ENCODE measurements at regions not wholly inside any gene's neighbourhood (a gene's known extent, or its start where the extent isn't known, plus 50 kb on each side); places are given as distances from the start of the nearest gene placed in this dataset.

DNA sequence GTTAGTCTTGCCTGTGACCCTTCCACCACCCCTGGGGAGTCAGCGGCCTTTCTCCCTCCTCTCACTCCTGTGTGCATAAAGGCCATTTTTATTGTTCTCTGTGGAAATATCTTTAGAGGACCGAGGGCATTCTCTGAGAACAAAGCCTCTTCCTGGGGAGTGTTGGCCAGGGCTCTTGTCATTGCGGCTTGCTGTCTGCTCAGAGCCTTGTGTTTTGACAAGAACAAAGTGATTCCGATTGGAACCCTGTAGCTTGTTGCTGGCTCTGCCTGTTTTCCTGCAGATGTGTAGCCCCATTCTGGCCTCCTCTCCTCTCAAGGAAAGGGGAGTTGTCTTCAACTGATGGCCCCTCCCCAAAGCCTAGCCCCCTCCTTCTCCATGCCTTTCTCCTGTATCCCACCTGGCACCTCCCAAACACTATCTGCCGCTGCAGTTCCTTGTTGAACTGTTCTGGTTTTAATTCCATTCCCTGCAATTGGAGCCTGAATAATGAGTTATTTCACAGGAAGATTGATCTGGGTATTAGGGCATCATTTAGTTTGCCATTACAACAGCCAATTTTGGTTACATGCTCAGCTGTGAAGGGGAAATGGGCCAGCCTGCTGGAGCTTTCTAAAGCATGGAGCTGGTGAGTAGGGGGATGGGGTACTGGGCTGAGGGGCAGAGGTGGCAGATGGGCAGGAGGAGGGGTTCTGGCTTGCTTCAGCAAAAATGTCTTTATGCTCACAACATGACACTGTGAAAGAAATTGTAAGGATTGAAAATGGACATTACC is 252.5 kb downstream of the LRFN2 start:
- Histone ChIP-seq H3K4me3 (ENCODE audit: low read depth, low read length) (no peak overlapping the region), H3K9me3 (ENCODE audit: control insufficient read depth, low read length) (no peaks in the 10 kb centered on the region), H2AFZ (no peak overlapping the region), H3K36me3 (ENCODE audit: control insufficient read depth, insufficient read depth, low read length) (no peaks in the 10 kb centered on the region), H3K4me2 (ENCODE audit: low read length) (no peak overlapping the region), H3K27me3 (ENCODE audit: control insufficient read depth, insufficient read depth, low read length) (peaks cover 3% of the 10 kb centered on the region), H3K9ac (no peak overlapping the region), H3K79me2 (no peaks in the 10 kb centered on the region), H3K4me1 (no peaks in the 10 kb centered on the region), H3K27ac (no peak overlapping the region)
- TF ChIP-seq, protein P1, sequence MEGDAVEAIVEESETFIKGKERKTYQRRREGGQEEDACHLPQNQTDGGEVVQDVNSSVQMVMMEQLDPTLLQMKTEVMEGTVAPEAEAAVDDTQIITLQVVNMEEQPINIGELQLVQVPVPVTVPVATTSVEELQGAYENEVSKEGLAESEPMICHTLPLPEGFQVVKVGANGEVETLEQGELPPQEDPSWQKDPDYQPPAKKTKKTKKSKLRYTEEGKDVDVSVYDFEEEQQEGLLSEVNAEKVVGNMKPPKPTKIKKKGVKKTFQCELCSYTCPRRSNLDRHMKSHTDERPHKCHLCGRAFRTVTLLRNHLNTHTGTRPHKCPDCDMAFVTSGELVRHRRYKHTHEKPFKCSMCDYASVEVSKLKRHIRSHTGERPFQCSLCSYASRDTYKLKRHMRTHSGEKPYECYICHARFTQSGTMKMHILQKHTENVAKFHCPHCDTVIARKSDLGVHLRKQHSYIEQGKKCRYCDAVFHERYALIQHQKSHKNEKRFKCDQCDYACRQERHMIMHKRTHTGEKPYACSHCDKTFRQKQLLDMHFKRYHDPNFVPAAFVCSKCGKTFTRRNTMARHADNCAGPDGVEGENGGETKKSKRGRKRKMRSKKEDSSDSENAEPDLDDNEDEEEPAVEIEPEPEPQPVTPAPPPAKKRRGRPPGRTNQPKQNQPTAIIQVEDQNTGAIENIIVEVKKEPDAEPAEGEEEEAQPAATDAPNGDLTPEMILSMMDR (IDR thresholded peaks at IDR 0.05), result no peak

DNA sequence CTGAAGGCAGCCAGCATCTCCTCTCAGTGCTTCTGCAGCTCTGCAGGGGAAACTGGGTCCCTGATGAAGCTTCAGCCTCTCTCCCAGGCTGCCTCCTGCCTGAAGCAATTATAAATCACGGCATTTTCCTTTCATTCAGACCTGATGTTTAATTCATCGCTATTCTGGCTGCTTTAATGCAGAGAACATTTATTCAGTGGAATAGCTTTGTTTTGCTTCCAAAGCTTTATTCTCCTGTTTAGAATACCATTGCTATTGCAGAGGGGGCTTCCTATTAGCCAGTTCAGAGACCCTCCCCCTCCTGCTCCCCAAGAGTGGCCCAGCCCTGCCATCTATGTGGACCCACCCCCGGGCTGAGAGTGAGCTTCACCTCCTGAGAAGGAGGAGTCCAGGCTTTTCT is 255.6 kb downstream of the LRFN2 start:
- Histone ChIP-seq H3K4me1 (no peaks in the 10 kb centered on the region), H3K4me3 (ENCODE audit: low read depth, low read length) (no peak overlapping the region), H3K27me3 (ENCODE audit: control insufficient read depth, insufficient read depth, low read length) (no peaks in the 10 kb centered on the region), H2AFZ (no peak overlapping the region), H3K79me2 (no peaks in the 10 kb centered on the region), H3K4me2 (ENCODE audit: low read length) (no peak overlapping the region), H3K9ac (no peak overlapping the region), H3K36me3 (ENCODE audit: control insufficient read depth, insufficient read depth, low read length) (no peaks in the 10 kb centered on the region), H3K27ac (no peak overlapping the region), H3K9me3 (ENCODE audit: control insufficient read depth, low read length) (no peaks in the 10 kb centered on the region)
- TF ChIP-seq, protein P1 (IDR thresholded peaks at IDR 0.05), result no peak

DNA sequence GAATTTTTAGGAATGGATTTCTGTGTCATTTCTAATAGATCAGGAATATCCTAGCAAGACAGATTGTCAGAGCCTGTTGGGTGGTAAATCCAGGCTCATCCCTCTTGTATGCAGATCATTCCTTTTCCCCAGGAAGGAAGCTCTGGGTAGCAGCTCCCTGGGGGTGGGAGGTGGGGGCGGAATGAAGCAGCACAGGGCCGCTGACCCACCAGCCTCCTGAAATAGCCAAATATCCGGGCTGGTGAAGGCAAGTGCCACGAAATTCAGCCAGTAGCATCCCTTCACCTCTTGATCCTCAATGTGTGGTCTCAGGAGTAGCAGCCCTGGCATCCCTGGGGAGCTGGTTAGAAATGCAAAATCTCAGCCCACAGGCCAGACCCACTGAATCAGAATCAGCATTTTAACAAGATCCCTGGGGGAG is 256.9 kb downstream of the LRFN2 start:
- Histone ChIP-seq H3K79me2 (no peaks in the 10 kb centered on the region), H3K9ac (no peak overlapping the region), H3K4me2 (ENCODE audit: low read length) (no peak overlapping the region), H3K4me3 (ENCODE audit: low read depth, low read length) (no peak overlapping the region), H3K27ac (no peak overlapping the region), H3K36me3 (ENCODE audit: control insufficient read depth, insufficient read depth, low read length) (no peaks in the 10 kb centered on the region), H2AFZ (no peak overlapping the region), H3K4me1 (no peaks in the 10 kb centered on the region), H3K9me3 (ENCODE audit: control insufficient read depth, low read length) (no peaks in the 10 kb centered on the region), H3K27me3 (ENCODE audit: control insufficient read depth, insufficient read depth, low read length) (no peaks in the 10 kb centered on the region)
- TF ChIP-seq, protein P1 (IDR thresholded peaks at IDR 0.05), result no peak

DNA sequence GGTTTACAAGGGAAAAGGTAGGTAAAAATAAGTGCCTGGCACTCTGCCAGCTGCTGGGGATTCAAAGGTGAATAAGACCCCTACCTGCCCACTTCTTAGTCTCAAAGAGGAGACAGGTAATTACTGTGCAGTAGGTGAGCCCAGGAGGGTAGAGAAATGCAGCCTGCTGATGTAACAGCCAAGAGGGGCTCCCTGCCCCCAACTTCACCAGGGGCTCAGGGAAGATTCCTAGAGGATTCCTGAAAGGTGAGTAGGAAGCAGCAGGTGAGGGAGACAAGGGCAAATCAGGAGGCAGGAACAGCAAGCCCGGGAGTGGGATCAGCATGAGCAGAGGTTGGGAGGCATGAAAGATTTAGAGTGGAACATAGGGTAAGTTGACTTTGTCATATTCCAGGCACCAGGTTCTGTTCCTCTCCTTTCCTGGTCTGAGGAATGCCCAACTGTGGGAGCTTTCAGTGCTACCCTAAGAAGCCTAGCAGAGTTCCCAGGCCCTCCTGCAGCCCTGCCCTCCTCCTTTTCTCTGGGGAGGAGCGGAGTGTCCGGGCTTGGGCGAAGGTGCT is 258.1 kb downstream of the LRFN2 start:
- Histone ChIP-seq H3K4me1 (no peaks in the 10 kb centered on the region), H3K27me3 (ENCODE audit: control insufficient read depth, insufficient read depth, low read length) (no peaks in the 10 kb centered on the region), H2AFZ (no peak overlapping the region), H3K9me3 (ENCODE audit: control insufficient read depth, low read length) (no peaks in the 10 kb centered on the region), H3K4me3 (ENCODE audit: low read depth, low read length) (no peak overlapping the region), H3K79me2 (no peaks in the 10 kb centered on the region), H3K27ac (no peak overlapping the region), H3K4me2 (ENCODE audit: low read length) (no peak overlapping the region), H3K9ac (no peak overlapping the region), H3K36me3 (ENCODE audit: control insufficient read depth, insufficient read depth, low read length) (no peaks in the 10 kb centered on the region)
- TF ChIP-seq, protein P1 (IDR thresholded peaks at IDR 0.05), result no peak

Measured in parathyroid adenoma (tissue), 2 donors.